Lower lobe of right lung (tissue), 2 donors: ENCODE measurements at regions not wholly inside any gene's neighbourhood (a gene's known extent, or its start where the extent isn't known, plus 50 kb on each side); places are given as distances from the start of the nearest gene placed in this dataset.

Experiments
- ATAC-seq, 2 donors: fragments of 200-7000 bp; cut with Tn5 transposase; one replicate each; pipeline ENCODE4 v1.9.1; 2020 to 2022; ENCODE audit warnings: mild to moderate bottlenecking in 2 of 2, moderate library complexity in 2 of 2
- DNase-seq: peaks from one replicate; pipeline ENCODE4 v3.0.0-alpha.2; 2020
- H3K27ac ChIP-seq: fragments of 200-600 bp; one replicate; pipeline ENCODE4 v1.8.0; 2022
- H3K27me3 ChIP-seq: fragments of 200-600 bp; one replicate; pipeline ENCODE4 v1.8.0; 2022; ENCODE audit warnings: low read depth
- H3K36me3 ChIP-seq: fragments of 200-600 bp; one replicate; pipeline ENCODE4 v1.8.0; 2022; ENCODE audit warnings: mild to moderate bottlenecking
- H3K4me1 ChIP-seq: fragments of 200-600 bp; one replicate; pipeline ENCODE4 v1.8.0; 2022
- H3K4me3 ChIP-seq: fragments of 200-600 bp; one replicate; pipeline ENCODE4 v1.8.0; 2022; ENCODE audit warnings: mild to moderate bottlenecking
- H3K9me3 ChIP-seq: fragments of 200-600 bp; one replicate; pipeline ENCODE4 v1.8.0; 2022
- intact Hi-C: fragments of 100-400 bp; cut with DNase I; formaldehyde crosslinking; loops from one replicate; pipeline ENCODE4 v1.11.0; 2022
- TF ChIP-seq, protein P1 (sequence below): fragments of 200-600 bp; IDR thresholded peaks from one replicate; pipeline ENCODE4 v1.8.0; 2022; ENCODE audit warnings: antibody characterized with exemption, mild to moderate bottlenecking
- donor health status: DM: no; HTN: yes; CAD: no; lungs with severe emphysema.

- intact Hi-C loops, result no loop called here
- TF ChIP-seq, protein P1, sequence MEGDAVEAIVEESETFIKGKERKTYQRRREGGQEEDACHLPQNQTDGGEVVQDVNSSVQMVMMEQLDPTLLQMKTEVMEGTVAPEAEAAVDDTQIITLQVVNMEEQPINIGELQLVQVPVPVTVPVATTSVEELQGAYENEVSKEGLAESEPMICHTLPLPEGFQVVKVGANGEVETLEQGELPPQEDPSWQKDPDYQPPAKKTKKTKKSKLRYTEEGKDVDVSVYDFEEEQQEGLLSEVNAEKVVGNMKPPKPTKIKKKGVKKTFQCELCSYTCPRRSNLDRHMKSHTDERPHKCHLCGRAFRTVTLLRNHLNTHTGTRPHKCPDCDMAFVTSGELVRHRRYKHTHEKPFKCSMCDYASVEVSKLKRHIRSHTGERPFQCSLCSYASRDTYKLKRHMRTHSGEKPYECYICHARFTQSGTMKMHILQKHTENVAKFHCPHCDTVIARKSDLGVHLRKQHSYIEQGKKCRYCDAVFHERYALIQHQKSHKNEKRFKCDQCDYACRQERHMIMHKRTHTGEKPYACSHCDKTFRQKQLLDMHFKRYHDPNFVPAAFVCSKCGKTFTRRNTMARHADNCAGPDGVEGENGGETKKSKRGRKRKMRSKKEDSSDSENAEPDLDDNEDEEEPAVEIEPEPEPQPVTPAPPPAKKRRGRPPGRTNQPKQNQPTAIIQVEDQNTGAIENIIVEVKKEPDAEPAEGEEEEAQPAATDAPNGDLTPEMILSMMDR, result no peak
- ATAC-seq, result no peak
Observed at GRCh38 chr5:68099327-68099726, 116.2 kb upstream of the PIK3R1 start.

GRCh38 chr5:68093455-68094159 is 121.9 kb upstream of the PIK3R1 start:
- Histone ChIP-seq H3K36me3 (no peaks in the 10 kb centered on the region), H3K4me3 (no peak overlapping the region), H3K9me3 (no peaks in the 10 kb centered on the region), H3K27ac (no peak overlapping the region), H3K4me1 (peaks cover 4% of the 10 kb centered on the region), H3K27me3 (no peaks in the 10 kb centered on the region)
- no peak for ATAC-seq
- DNase-seq, result no peak
- intact Hi-C loops, result no loop called here
- TF ChIP-seq, protein P1, result no peak

More at GRCh38 chr5:68099327-68099726, 116.2 kb upstream of the PIK3R1 start:
- Histone ChIP-seq H3K9me3 (no peaks in the 10 kb centered on the region), H3K27me3 (no peaks in the 10 kb centered on the region), H3K27ac (no peak overlapping the region), H3K4me3 (no peak overlapping the region), H3K4me1 (no peaks in the 10 kb centered on the region), H3K36me3 (no peaks in the 10 kb centered on the region)
- DNase-seq, result no peak

- intact Hi-C loops, result no loop called here
- no peaks in the 10 kb centered on the region for H3K36me3 ChIP-seq
- TF ChIP-seq, protein P1, result no peak
- H3K27ac ChIP-seq, result no peak overlapping the region
- no peaks in the 10 kb centered on the region for H3K9me3 ChIP-seq
- H3K4me3 ChIP-seq, result no peak overlapping the region
- H3K4me1 ChIP-seq, result peaks cover 19% of the 10 kb centered on the region
- H3K27me3 ChIP-seq, result no peaks in the 10 kb centered on the region
- DNase-seq (no peak), ATAC-seq (peak in 1 of 2 donors; percentile 20)
Observed at GRCh38 chr5:68088302-68088701, 127.3 kb upstream of the PIK3R1 start.

GRCh38 chr5:68087866-68088265 is 127.7 kb upstream of the PIK3R1 start:
- intact Hi-C loops, result no loop called here
- TF ChIP-seq, protein P1, result no peak
- Histone ChIP-seq H3K27ac (no peak overlapping the region), H3K9me3 (no peaks in the 10 kb centered on the region), H3K4me3 (no peak overlapping the region), H3K36me3 (no peaks in the 10 kb centered on the region), H3K27me3 (no peaks in the 10 kb centered on the region), H3K4me1 (peaks cover 19% of the 10 kb centered on the region)
- DNase-seq, result peak; percentile 42
- peak; percentile 75 to 90 for ATAC-seq

GRCh38 chr5:68086857-68087256 is 128.7 kb upstream of the PIK3R1 start:
- Histone ChIP-seq H3K27ac (no peak overlapping the region), H3K9me3 (no peaks in the 10 kb centered on the region), H3K27me3 (no peaks in the 10 kb centered on the region), H3K4me3 (no peak overlapping the region), H3K4me1 (peaks cover 19% of the 10 kb centered on the region), H3K36me3 (no peaks in the 10 kb centered on the region)
- ATAC-seq, result peak in 1 of 2 donors; percentile 50
- TF ChIP-seq, protein P1, result no peak
- intact Hi-C loops, result no loop called here
- DNase-seq, result no peak
